ENCODE measurements at regions not wholly inside any gene's neighbourhood (a gene's known extent, or its start where the extent isn't known, plus 50 kb on each side); places are given as distances from the start of the nearest gene placed in this dataset.

GRCh38 chr11:69938206-69938605, 119.0 kb upstream of the FGF3 start:
- no peak for TF ChIP-seq CTCF (conservative IDR thresholded peaks at IDR 0.05 in 1 of 2, IDR thresholded peaks at IDR 0.05 in 1 of 2; ENCODE audit: low read depth in 1 of 2, low read length in 2 of 2)
- no peak for TF ChIP-seq EZH2 (IDR thresholded peaks at IDR 0.05; ENCODE audit: low read length, missing control alignments)

All from fibroblast of lung (primary cell).